HepG2 (cell line): ENCODE measurements at regions not wholly inside any gene's neighbourhood (a gene's known extent, or its start where the extent isn't known, plus 50 kb on each side); places are given as distances from the start of the nearest gene placed in this dataset.
A peak's percentile ranks its signal among the peaks of the same experiment; 100 is the strongest.

Source experiments
- CTCF ChIP-seq: sonication (generic); formaldehyde crosslinking; IDR thresholded peaks from 2 replicates; pipeline ENCODE4 v1.5.0; 2020; ENCODE audit warnings: mild to moderate bottlenecking, missing genetic modification reagents, moderate library complexity
- ETS1 ChIP-seq: sonication (generic); formaldehyde crosslinking; IDR thresholded peaks from 2 replicates; pipeline ENCODE4 v1.4.0; 2020; ENCODE audit warnings: missing genetic modification reagents
- ETV6 ChIP-seq: sonication (generic); formaldehyde crosslinking; conservative IDR thresholded peaks from 2 replicates; pipeline ENCODE4 v1.4.0; 2020; ENCODE audit warnings: missing genetic modification reagents
- HMGXB3 ChIP-seq: sonication (generic); formaldehyde crosslinking; IDR thresholded peaks from 2 replicates; pipeline ENCODE4 v1.4.0; 2020; ENCODE audit warnings: missing genetic modification reagents, borderline replicate concordance
- IKZF5 ChIP-seq: IDR thresholded peaks from 2 replicates; pipeline ENCODE4 v1.6.1; 2018; ENCODE audit warnings: missing genetic modification reagents, mild to moderate bottlenecking, missing compliant biosample characterization
- STAG1 ChIP-seq: sonication (generic); formaldehyde crosslinking; IDR thresholded peaks from 2 replicates; pipeline ENCODE4 v1.4.0; 2020; ENCODE audit warnings: missing genetic modification reagents
- ZNF280D ChIP-seq: sonication (generic); formaldehyde crosslinking; IDR thresholded peaks from 2 replicates; pipeline ENCODE4 v1.5.1; 2020; ENCODE audit warnings: mild to moderate bottlenecking, missing genetic modification reagents

- TF ChIP-seq ZNF280D (CRISPR knock-in tag): no peak
- TF ChIP-seq IKZF5 (CRISPR knock-in tag): no peak
- peak; percentile 29; the same call in 1 of the 2 replicates for TF ChIP-seq STAG1 (CRISPR knock-in tag)
- TF ChIP-seq ETS1 (CRISPR knock-in tag): no peak
- TF ChIP-seq ETV6: no peak
- TF ChIP-seq HMGXB3 (CRISPR knock-in tag): no peak
- peak; percentile 25 for TF ChIP-seq CTCF
Measured at GRCh38 chr1:147815503-147815902, 55.1 kb upstream of the GJA5 start (continued).
